ENCODE measurements at regions not wholly inside any gene's neighbourhood (a gene's known extent, or its start where the extent isn't known, plus 50 kb on each side); places are given as distances from the start of the nearest gene placed in this dataset.

DNA sequence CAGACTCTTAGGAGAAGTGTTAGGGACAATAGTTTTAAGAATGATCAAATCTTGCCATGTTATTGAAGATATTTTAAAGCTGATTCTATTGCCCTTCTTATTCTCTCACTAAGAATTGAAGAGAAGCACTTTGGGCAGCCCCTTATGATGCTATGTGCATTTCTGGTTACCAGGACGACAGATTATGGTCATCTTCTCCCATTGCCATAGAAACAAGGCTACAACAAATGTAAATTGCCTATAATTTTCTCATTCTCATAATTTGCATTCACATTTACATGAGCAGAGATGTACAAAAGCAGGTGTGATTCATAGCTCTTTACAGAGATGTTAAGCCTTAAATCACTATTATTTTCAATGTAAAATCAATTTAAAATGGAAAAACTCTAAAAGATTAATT, 137.3 kb upstream of the PCDH9 start:
- in situ Hi-C loops (cut with MboI) (no loop called here), intact Hi-C loops (cut with micrococcal nuclease) (no loop called here)
- CTCF ChIA-PET (ENCODE audit: low intra/inter-chr PET ratio), result no interaction called here
- no TSS peak for BruUV-seq (replicated peaks)
- POLR2A ChIA-PET, result interaction anchor here (0.6 kb wide), 1 partner anchor 15 kb away, joined by 3 read pairs; no protein-coding TSS in a partner anchor
- ATAC-seq, result no peak
- Histone ChIP-seq H3K9me1 (ENCODE audit: control insufficient read depth, insufficient read depth, low read length) (no peaks in the 10 kb centered on the region), H3K79me2 (ENCODE audit: control insufficient read depth, insufficient read depth, low read length) (no peaks in the 10 kb centered on the region), H3K4me2 (ENCODE audit: insufficient read depth, low read length) (no peak overlapping the region), H3K9ac (ENCODE audit: insufficient read depth in 1 of 2, low read depth in 2 of 2, low read length in 2 of 2) (no peak overlapping the region), H4K20me1 (replicated peaks; ENCODE audit: control insufficient read depth, insufficient read depth, low read length) (no peaks in the 10 kb centered on the region), H3K4me3 (no peak overlapping the region), H3K36me3 (ENCODE audit: control insufficient read depth, insufficient read depth, low read length) (no peaks in the 10 kb centered on the region), H3K27me3 (ENCODE audit: control insufficient read depth in 2 of 2, insufficient read depth in 2 of 2, low read length in 2 of 2) (no peaks in the 10 kb centered on the region), H3K9me3 (replicated peaks; ENCODE audit: control insufficient read depth, insufficient read depth, low read depth, low read length) (no peaks in the 10 kb centered on the region), H2AFZ (ENCODE audit: low read depth, low read length) (no peak overlapping the region), H3K27ac (ENCODE audit: extremely low read depth, low read depth, low read length) (no peak overlapping the region), H3K4me1 (replicated peaks in 1 of 2; ENCODE audit: control insufficient read depth in 2 of 2, insufficient read depth in 2 of 2, low read length in 2 of 2) (no peaks in the 10 kb centered on the region)
- WGBS (ENCODE audit: insufficient coverage, low coverage, missing lambda C conversion rate), result 0% methylated on average over 1 of the region's 1 CpG
- no peak for DNase-seq (ENCODE audit: extremely low read depth in 1 of 4, low spot score in 3 of 4)
- TF ChIP-seq SREBF1 (IDR thresholded peaks at IDR 0.05; ENCODE audit: borderline replicate concordance, low read depth, low read length) (no peak), RFX1 (IDR thresholded peaks at IDR 0.05) (peak; percentile 56)
- no peak for FAIRE-seq

DNA sequence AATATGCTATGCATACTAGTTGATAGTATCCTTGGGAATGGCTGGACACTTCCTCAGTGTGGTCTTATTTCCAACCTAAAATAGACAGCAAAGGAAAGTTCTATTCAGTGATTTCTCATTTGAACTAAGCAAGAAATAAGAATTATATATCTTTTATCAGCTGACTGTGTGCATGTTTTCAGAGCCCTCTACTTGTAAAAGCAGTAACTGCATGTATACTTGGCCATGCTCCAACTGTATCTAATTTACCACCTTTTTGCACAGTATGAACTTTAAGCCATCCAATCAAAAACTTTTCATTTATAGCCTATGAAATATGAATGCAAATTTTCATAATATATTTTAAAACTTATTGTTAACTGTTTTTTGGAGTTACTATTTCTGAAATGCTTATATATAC, 136.4 kb upstream of the PCDH9 start:
- FAIRE-seq (no peak), ATAC-seq (no peak), DNase-seq (ENCODE audit: extremely low read depth in 1 of 4, low spot score in 3 of 4) (no peak)
- Histone ChIP-seq H2AFZ (ENCODE audit: low read depth, low read length) (no peak overlapping the region), H3K27me3 (ENCODE audit: control insufficient read depth in 2 of 2, insufficient read depth in 2 of 2, low read length in 2 of 2) (no peaks in the 10 kb centered on the region), H3K4me3 (no peak overlapping the region), H3K4me2 (ENCODE audit: insufficient read depth, low read length) (no peak overlapping the region), H3K9me1 (ENCODE audit: control insufficient read depth, insufficient read depth, low read length) (no peaks in the 10 kb centered on the region), H3K36me3 (ENCODE audit: control insufficient read depth, insufficient read depth, low read length) (no peaks in the 10 kb centered on the region), H3K4me1 (replicated peaks in 1 of 2; ENCODE audit: control insufficient read depth in 2 of 2, insufficient read depth in 2 of 2, low read length in 2 of 2) (no peaks in the 10 kb centered on the region), H3K9ac (ENCODE audit: insufficient read depth in 1 of 2, low read depth in 2 of 2, low read length in 2 of 2) (no peak overlapping the region), H4K20me1 (replicated peaks; ENCODE audit: control insufficient read depth, insufficient read depth, low read length) (no peaks in the 10 kb centered on the region), H3K9me3 (replicated peaks; ENCODE audit: control insufficient read depth, insufficient read depth, low read depth, low read length) (no peaks in the 10 kb centered on the region), H3K79me2 (ENCODE audit: control insufficient read depth, insufficient read depth, low read length) (no peaks in the 10 kb centered on the region), H3K27ac (ENCODE audit: extremely low read depth, low read depth, low read length) (no peak overlapping the region)
- TF ChIP-seq NFIC (IDR thresholded peaks at IDR 0.05) (peak; percentile 57), SREBF2 (CRISPR knock-in tag; IDR thresholded peaks at IDR 0.05) (no peak)
- TF ChIP-seq, protein P1, sequence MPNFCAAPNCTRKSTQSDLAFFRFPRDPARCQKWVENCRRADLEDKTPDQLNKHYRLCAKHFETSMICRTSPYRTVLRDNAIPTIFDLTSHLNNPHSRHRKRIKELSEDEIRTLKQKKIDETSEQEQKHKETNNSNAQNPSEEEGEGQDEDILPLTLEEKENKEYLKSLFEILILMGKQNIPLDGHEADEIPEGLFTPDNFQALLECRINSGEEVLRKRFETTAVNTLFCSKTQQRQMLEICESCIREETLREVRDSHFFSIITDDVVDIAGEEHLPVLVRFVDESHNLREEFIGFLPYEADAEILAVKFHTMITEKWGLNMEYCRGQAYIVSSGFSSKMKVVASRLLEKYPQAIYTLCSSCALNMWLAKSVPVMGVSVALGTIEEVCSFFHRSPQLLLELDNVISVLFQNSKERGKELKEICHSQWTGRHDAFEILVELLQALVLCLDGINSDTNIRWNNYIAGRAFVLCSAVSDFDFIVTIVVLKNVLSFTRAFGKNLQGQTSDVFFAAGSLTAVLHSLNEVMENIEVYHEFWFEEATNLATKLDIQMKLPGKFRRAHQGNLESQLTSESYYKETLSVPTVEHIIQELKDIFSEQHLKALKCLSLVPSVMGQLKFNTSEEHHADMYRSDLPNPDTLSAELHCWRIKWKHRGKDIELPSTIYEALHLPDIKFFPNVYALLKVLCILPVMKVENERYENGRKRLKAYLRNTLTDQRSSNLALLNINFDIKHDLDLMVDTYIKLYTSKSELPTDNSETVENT (CRISPR knock-in tag; IDR thresholded peaks at IDR 0.05), result no peak
- in situ Hi-C loops (cut with MboI), result no loop called here
- BruUV-seq (replicated peaks), result no TSS peak
- ChIA-PET POLR2A (no interaction called here), CTCF (ENCODE audit: low intra/inter-chr PET ratio) (no interaction called here)
- intact Hi-C loops (cut with micrococcal nuclease), result no loop called here

Measured in K562 (cell line).